ENCODE measurements at regions not wholly inside any gene's neighbourhood (a gene's known extent, or its start where the extent isn't known, plus 50 kb on each side); places are given as distances from the start of the nearest gene placed in this dataset.

DNA sequence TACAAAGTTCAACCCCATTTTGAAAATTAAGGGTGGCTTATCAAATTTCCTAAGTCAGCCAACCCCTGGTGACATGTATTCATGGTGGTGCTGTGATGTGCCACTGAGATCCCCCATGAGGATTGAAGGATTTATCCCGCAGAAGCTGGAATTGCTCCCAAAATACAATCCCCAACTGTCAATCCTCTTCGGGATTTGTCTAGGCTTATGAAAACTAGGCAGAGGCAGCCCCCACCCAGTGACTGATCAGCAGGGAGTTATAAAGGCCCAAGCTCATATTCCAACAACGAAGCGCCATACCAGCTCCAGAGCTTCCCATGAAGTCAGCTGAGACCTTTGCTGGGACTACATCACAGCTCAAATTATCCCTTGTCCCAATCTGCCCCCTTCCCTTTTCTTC, 316.0 kb downstream of the ENC1 start:
- no peak overlapping the region for H3K9ac ChIP-seq (ENCODE audit: low read length in 3 of 3)
- intact Hi-C loops (cut with DNase I): no loop called here
- no peak overlapping the region for H3K27ac ChIP-seq (ENCODE audit: low read depth in 2 of 2, low read length in 2 of 2)
- TF ChIP-seq, protein P1, sequence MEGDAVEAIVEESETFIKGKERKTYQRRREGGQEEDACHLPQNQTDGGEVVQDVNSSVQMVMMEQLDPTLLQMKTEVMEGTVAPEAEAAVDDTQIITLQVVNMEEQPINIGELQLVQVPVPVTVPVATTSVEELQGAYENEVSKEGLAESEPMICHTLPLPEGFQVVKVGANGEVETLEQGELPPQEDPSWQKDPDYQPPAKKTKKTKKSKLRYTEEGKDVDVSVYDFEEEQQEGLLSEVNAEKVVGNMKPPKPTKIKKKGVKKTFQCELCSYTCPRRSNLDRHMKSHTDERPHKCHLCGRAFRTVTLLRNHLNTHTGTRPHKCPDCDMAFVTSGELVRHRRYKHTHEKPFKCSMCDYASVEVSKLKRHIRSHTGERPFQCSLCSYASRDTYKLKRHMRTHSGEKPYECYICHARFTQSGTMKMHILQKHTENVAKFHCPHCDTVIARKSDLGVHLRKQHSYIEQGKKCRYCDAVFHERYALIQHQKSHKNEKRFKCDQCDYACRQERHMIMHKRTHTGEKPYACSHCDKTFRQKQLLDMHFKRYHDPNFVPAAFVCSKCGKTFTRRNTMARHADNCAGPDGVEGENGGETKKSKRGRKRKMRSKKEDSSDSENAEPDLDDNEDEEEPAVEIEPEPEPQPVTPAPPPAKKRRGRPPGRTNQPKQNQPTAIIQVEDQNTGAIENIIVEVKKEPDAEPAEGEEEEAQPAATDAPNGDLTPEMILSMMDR (IDR thresholded peaks at IDR 0.05; ENCODE audit: borderline replicate concordance, extremely low read depth, insufficient read depth): no peak
- no peak overlapping the region for H3K4me3 ChIP-seq (ENCODE audit: low read length in 3 of 3)
- FAIRE-seq: no peak
- H3K27me3 ChIP-seq (ENCODE audit: control insufficient read depth, insufficient read depth, low read length): no peaks in the 10 kb centered on the region
- H3K4me1 ChIP-seq (ENCODE audit: control insufficient read depth in 2 of 3, insufficient read depth in 2 of 3, low read depth in 1 of 3, low read length in 3 of 3): no peaks in the 10 kb centered on the region
- H3K36me3 ChIP-seq (ENCODE audit: control insufficient read depth in 2 of 3, insufficient read depth in 3 of 3, low read length in 3 of 3): no peaks in the 10 kb centered on the region
- no peak for DNase-seq
- H3K9me3 ChIP-seq (ENCODE audit: control insufficient read depth in 2 of 3, insufficient read depth in 1 of 3, low read length in 3 of 3): no peaks in the 10 kb centered on the region

DNA sequence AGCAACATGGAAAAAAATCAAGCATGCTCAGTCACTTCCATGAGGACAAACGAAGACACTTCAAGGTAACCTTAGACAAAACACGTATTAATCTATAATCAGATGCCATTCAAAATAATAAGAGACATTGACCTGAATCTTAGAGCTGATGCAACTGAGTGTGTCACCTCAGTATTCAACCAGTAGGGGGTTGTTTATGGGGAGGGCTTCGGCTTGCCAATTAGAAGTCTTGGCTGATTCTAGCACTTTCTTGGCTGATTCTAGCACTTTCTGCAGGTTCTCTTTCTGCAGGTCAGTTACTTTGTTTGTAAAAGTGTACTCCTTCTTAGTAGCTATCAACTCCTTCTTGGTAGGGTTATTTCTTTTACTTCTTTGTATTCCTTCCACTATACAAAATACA, 317.6 kb downstream of the ENC1 start:
- TF ChIP-seq, protein P1 (IDR thresholded peaks at IDR 0.05; ENCODE audit: borderline replicate concordance, extremely low read depth, insufficient read depth): no peak
- no peak overlapping the region for H3K27ac ChIP-seq (ENCODE audit: low read depth in 2 of 2, low read length in 2 of 2)
- no peak overlapping the region for H3K9ac ChIP-seq (ENCODE audit: low read length in 3 of 3)
- H3K27me3 ChIP-seq (ENCODE audit: control insufficient read depth, insufficient read depth, low read length): no peaks in the 10 kb centered on the region
- no peaks in the 10 kb centered on the region for H3K4me1 ChIP-seq (ENCODE audit: control insufficient read depth in 2 of 3, insufficient read depth in 2 of 3, low read depth in 1 of 3, low read length in 3 of 3)
- DNase-seq: no peak
- FAIRE-seq: no peak
- H3K4me3 ChIP-seq (ENCODE audit: low read length in 3 of 3): no peak overlapping the region
- H3K36me3 ChIP-seq (ENCODE audit: control insufficient read depth in 2 of 3, insufficient read depth in 3 of 3, low read length in 3 of 3): no peaks in the 10 kb centered on the region
- no peaks in the 10 kb centered on the region for H3K9me3 ChIP-seq (ENCODE audit: control insufficient read depth in 2 of 3, insufficient read depth in 1 of 3, low read length in 3 of 3)
- intact Hi-C loops (cut with DNase I): no loop called here

DNA sequence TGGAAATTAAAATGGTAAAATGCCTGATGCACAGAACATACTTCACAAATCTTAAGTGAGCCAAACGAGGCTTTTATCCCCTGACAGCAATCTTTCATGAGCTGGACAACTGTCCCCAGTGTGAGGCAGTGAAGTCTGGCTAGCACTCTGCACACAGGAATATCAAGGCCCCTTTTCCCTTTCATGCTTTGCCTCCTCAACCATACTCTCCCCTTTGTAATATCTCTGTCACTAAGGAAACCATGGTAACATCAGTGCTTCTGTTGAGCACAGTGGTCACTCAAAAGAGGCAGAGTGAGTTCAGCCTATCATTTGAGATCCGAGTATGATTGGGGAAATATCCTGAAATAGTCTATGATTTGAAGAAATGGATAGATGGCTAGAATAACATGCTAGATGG, 318.3 kb downstream of the ENC1 start:
- intact Hi-C loops (cut with DNase I): no loop called here
- Histone ChIP-seq H3K4me1 (ENCODE audit: control insufficient read depth in 2 of 3, insufficient read depth in 2 of 3, low read depth in 1 of 3, low read length in 3 of 3) (no peaks in the 10 kb centered on the region), H3K9me3 (ENCODE audit: control insufficient read depth in 2 of 3, insufficient read depth in 1 of 3, low read length in 3 of 3) (no peaks in the 10 kb centered on the region), H3K4me3 (ENCODE audit: low read length in 3 of 3) (no peak overlapping the region), H3K27me3 (ENCODE audit: control insufficient read depth, insufficient read depth, low read length) (no peaks in the 10 kb centered on the region), H3K27ac (ENCODE audit: low read depth in 2 of 2, low read length in 2 of 2) (no peak overlapping the region), H3K9ac (ENCODE audit: low read length in 3 of 3) (no peak overlapping the region), H3K36me3 (ENCODE audit: control insufficient read depth in 2 of 3, insufficient read depth in 3 of 3, low read length in 3 of 3) (no peaks in the 10 kb centered on the region)
- DNase-seq (no peak), FAIRE-seq (no peak)
- TF ChIP-seq, protein P1 (IDR thresholded peaks at IDR 0.05; ENCODE audit: borderline replicate concordance, extremely low read depth, insufficient read depth): no peak

DNA sequence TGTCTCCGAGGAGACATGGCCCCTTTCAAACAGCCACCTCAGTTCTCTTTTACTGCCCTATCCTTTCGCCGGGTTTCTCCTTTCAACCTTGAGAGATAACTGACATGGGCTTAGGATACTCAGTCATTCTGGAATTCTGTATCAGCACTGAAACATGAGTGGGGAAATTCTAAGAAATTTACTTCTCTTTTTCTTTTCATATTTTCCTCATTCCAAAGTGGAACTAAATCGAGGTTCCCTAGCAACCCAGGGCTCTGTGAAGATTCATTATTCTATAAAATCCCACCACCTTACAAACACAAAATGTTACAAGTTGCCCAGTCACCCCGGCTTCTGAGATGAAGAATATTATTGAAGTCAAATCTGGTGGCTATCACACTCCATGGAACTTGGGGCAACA, 319.2 kb downstream of the ENC1 start:
- FAIRE-seq (no peak), DNase-seq (no peak)
- no peaks in the 10 kb centered on the region for H3K36me3 ChIP-seq (ENCODE audit: control insufficient read depth in 2 of 3, insufficient read depth in 3 of 3, low read length in 3 of 3)
- TF ChIP-seq, protein P1 (IDR thresholded peaks at IDR 0.05; ENCODE audit: borderline replicate concordance, extremely low read depth, insufficient read depth): no peak
- no peak overlapping the region for H3K4me3 ChIP-seq (ENCODE audit: low read length in 3 of 3)
- H3K9ac ChIP-seq (ENCODE audit: low read length in 3 of 3): no peak overlapping the region
- no peak overlapping the region for H3K27ac ChIP-seq (ENCODE audit: low read depth in 2 of 2, low read length in 2 of 2)
- H3K9me3 ChIP-seq (ENCODE audit: control insufficient read depth in 2 of 3, insufficient read depth in 1 of 3, low read length in 3 of 3): no peaks in the 10 kb centered on the region
- no peaks in the 10 kb centered on the region for H3K4me1 ChIP-seq (ENCODE audit: control insufficient read depth in 2 of 3, insufficient read depth in 2 of 3, low read depth in 1 of 3, low read length in 3 of 3)
- H3K27me3 ChIP-seq (ENCODE audit: control insufficient read depth, insufficient read depth, low read length): no peaks in the 10 kb centered on the region
- intact Hi-C loops (cut with DNase I): no loop called here

Measured in kidney (tissue), 13 donors.